ENCODE measurements at regions not wholly inside any gene's neighbourhood (a gene's known extent, or its start where the extent isn't known, plus 50 kb on each side); places are given as distances from the start of the nearest gene placed in this dataset.
"Not testable (repeated sequence)": the region's sequence is repeated elsewhere in the genome, so short reads cannot be mapped to it uniquely, and the experiment has no call there.

DNA sequence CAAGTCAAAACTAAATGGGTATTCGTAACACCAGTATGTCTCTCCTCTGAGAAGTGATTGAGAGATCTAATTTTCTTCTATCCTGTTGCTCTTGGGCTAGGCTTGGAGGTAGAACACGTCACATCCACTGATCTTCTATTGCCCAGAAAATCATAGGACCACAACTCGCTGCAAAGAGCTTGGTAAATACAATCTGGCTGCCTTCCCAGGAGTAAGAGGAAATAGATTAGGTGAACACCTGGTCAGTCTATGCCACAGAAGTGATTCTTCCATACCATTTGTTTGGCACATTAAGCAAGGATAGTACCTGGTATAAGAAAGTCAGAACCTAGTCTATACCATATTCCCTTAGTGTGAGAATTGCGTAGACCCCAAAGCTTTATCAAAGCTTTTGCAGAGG lies 129.3 kb upstream of the PHYHIPL start:
- H3K4me3 ChIP-seq (ENCODE audit: low read depth, poor library complexity, severe bottlenecking), result no peak overlapping the region
- 76 to 83% methylated on average over 4 of the region's 4 CpGs for WGBS, 2 donors

GRCh38 chr10:59047957-59048618 lies 128.4 kb upstream of the PHYHIPL start:
- intact Hi-C loops (cut with DNase I; ENCODE audit: low total_unique reads), result no loop called here
- TF ChIP-seq POLR2A (IDR thresholded peaks at IDR 0.05), result no peak
- no peak for TF ChIP-seq CTCF (IDR thresholded peaks at IDR 0.05)
- DNase-seq (ENCODE audit: low spot score in 2 of 2), result no peak
- H3K4me3 ChIP-seq (ENCODE audit: low read depth, poor library complexity, severe bottlenecking), result no peak overlapping the region
- 76 to 89% methylated on average over 5 of the region's 5 CpGs for WGBS, 2 donors

More for the DNA sequence above, 129.3 kb upstream of the PHYHIPL start:
- TF ChIP-seq CTCF (IDR thresholded peaks at IDR 0.05), result no peak
- TF ChIP-seq POLR2A (IDR thresholded peaks at IDR 0.05), result no peak
- intact Hi-C loops (cut with DNase I; ENCODE audit: low total_unique reads), result no loop called here
- no peak for DNase-seq (ENCODE audit: low spot score in 2 of 2)

GRCh38 chr10:59053502-59053901 lies 122.9 kb upstream of the PHYHIPL start:
- H3K4me3 ChIP-seq (ENCODE audit: low read depth, poor library complexity, severe bottlenecking); DNase-seq (ENCODE audit: low spot score in 2 of 2); intact Hi-C loops (cut with DNase I; ENCODE audit: low total_unique reads): not testable (repeated sequence)
- 87 to 91% methylated on average over 2 of the region's 2 CpGs for WGBS, 2 donors

DNA sequence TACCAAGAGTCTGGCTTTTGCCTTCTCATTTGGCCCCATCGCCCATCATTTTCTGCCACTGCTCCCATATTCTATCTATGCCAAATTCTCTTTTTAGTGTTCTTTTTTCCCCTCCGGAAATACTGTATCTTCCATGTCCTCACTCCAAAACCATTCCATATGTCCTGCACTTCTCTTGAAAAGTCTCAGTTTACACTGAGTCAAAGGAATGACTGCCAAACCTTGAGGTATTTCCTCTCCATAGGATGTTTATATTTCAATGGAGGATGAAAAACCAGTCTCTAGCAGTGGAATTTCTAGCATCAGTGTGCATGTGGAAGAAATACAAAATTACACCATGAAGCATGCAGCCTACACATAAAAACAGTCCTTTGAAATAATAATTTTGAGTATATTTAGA lies 121.4 kb upstream of the PHYHIPL start:
- no peak for DNase-seq (ENCODE audit: low spot score in 2 of 2)
- no peak for TF ChIP-seq CTCF (IDR thresholded peaks at IDR 0.05)
- no peak for TF ChIP-seq POLR2A (IDR thresholded peaks at IDR 0.05)
- no peak overlapping the region for H3K4me3 ChIP-seq (ENCODE audit: low read depth, poor library complexity, severe bottlenecking)
- intact Hi-C loops (cut with DNase I; ENCODE audit: low total_unique reads), result no loop called here
- 76 to 78% methylated on average over 2 of the region's 2 CpGs for whole genome bisulfite sequencing, 2 donors

DNA sequence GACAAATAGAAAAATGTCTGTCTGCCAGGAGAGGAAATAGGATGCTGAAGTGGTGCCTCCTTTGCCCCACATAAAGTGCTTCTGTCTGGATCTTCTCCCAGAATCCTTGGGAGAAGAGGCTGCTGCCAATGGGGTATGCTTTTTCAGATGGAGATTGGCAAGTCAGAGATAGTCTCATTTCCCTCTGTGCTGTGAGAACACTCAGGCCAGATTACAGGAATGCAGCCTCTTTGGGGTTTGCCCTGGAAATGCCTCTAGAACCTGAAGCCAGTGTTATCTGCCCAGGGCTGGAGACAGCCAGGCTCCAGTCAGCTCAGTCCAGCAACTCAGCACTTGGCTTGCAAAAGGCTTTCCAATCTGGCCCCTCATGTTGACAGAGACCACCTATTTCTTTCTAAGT lies 119.1 kb upstream of the PHYHIPL start:
- intact Hi-C loops (cut with DNase I; ENCODE audit: low total_unique reads), result no loop called here
- DNase-seq (ENCODE audit: low spot score in 2 of 2), result no peak
- TF ChIP-seq CTCF (IDR thresholded peaks at IDR 0.05) (no peak), POLR2A (IDR thresholded peaks at IDR 0.05) (no peak)
- H3K4me3 ChIP-seq (ENCODE audit: low read depth, poor library complexity, severe bottlenecking), result no peak overlapping the region

GRCh38 chr10:59060852-59061251 lies 115.6 kb upstream of the PHYHIPL start:
- 93 to 97% methylated on average over 1 of the region's 1 CpG for WGBS, 2 donors
- intact Hi-C loops (cut with DNase I; ENCODE audit: low total_unique reads), result no loop called here
- TF ChIP-seq CTCF (IDR thresholded peaks at IDR 0.05), result no peak
- TF ChIP-seq POLR2A (IDR thresholded peaks at IDR 0.05), result no peak
- no peak overlapping the region for H3K4me3 ChIP-seq (ENCODE audit: low read depth, poor library complexity, severe bottlenecking)
- DNase-seq (ENCODE audit: low spot score in 2 of 2), result no peak
